Fibroblast of the aortic adventitia (primary cell): ENCODE measurements at regions not wholly inside any gene's neighbourhood (a gene's known extent, or its start where the extent isn't known, plus 50 kb on each side); places are given as distances from the start of the nearest gene placed in this dataset.

Source experiments
- DNase-seq: peaks from one replicate; pipeline ENCODE4 v3.0.0-alpha.2; 2010; ENCODE audit warnings: low read depth
- H3K4me3 ChIP-seq: 2 replicates; pipeline ENCODE4 v1.5.1; 2011; ENCODE audit warnings: low read depth, mild to moderate bottlenecking, control low read depth, low read length, moderate library complexity
- TF ChIP-seq, protein P1 (sequence below): IDR thresholded peaks from 2 replicates; pipeline ENCODE4 v1.5.1; 2011; ENCODE audit warnings: mild to moderate bottlenecking, low read length, control low read depth, inconsistent platforms; ENCODE audit not compliant: insufficient read depth

DNA sequence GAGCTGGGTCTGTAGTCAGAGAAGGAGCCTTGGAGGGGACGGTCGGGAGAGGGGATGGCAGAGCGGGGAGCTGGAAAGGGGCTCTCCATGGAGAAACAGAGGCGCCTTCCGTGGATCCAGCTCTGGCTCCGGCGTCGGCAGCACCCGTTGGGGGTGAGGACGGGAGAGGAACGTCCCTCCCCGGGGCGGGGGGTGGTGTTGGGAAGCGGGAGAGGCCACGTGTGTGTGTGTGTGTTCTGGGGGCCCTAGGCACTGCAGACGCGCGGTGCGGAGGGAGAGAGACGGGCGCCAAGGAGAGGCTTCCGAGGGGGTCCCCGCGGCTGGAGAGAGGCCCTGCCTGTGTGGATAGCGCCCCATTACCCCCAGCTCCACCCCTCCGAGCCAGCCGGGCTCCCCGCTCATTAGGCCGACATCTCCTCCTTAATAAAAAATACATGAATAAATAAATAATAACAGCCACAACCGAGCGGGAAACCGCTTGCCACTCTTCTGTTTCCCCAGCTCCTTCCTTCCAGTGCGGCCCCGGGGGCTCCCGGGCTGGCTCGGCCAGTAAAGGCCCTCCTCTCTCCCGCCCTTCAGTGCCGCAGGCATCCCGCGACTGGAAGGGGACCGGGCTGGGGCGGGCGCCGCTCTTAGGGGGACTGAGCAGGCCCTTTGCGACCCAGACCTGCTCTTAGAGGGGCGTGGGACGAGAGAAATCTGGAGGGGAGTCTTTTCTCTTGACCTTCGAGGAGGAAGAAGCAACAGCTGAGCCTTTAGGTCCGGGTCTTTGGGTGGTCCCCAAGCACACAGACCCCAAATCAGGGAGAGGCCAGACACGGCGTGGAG, 71.3 kb upstream of the ARAP3 start:
- H3K4me3 ChIP-seq = no peak overlapping the region
- DNase-seq = no peak
- TF ChIP-seq, protein P1, sequence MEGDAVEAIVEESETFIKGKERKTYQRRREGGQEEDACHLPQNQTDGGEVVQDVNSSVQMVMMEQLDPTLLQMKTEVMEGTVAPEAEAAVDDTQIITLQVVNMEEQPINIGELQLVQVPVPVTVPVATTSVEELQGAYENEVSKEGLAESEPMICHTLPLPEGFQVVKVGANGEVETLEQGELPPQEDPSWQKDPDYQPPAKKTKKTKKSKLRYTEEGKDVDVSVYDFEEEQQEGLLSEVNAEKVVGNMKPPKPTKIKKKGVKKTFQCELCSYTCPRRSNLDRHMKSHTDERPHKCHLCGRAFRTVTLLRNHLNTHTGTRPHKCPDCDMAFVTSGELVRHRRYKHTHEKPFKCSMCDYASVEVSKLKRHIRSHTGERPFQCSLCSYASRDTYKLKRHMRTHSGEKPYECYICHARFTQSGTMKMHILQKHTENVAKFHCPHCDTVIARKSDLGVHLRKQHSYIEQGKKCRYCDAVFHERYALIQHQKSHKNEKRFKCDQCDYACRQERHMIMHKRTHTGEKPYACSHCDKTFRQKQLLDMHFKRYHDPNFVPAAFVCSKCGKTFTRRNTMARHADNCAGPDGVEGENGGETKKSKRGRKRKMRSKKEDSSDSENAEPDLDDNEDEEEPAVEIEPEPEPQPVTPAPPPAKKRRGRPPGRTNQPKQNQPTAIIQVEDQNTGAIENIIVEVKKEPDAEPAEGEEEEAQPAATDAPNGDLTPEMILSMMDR = no peak

DNA sequence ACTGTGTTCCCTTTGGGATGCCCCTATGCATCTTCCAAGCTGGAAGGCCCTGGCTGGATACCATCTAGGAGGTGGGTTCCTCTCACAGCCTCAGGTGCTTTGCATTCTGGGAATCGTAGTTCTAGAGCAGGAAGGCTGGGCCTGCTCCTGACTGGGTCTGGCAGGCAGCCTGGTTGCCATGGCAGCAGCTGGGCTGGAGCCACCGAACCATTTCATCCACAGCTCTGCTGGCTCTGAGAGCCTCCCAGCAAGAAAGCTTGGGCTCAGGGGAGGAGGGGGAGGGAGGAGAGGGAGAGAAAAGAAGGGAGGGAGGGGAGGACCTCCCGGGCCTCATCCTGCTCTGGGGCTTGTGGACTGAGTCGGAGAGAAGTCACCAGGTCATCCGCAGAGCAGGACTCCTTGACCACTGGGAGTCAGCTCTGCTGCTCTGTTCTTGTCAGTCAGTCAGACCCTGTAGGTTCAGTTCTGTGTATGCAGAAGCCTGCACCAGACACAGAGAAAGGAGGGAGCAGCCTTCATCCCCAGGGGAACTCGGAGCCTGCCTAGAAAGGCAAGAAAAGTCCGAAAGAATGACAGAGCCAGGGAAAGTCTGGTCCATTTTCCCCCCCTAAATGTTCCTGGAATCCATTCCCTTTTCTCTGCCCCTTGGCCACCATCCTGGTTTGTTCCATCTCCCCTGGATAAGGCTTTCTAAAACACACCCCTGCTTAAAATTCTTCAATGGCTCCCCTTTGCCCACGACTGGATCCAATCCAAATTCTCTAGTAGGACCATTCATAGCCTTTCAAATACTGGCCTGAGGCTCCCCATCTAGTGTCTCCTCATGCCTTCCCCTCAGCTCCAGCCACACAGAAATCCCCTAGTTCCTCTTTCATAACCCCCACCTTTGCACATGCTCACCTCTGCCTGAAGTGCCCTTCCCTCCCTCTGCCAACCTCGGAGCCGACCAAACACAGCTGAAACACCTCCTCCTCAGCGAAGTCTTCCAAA, 65.4 kb upstream of the ARAP3 start:
- TF ChIP-seq, protein P1 = no peak
- peak; percentile 61 for DNase-seq
- no peak overlapping the region for H3K4me3 ChIP-seq

DNA sequence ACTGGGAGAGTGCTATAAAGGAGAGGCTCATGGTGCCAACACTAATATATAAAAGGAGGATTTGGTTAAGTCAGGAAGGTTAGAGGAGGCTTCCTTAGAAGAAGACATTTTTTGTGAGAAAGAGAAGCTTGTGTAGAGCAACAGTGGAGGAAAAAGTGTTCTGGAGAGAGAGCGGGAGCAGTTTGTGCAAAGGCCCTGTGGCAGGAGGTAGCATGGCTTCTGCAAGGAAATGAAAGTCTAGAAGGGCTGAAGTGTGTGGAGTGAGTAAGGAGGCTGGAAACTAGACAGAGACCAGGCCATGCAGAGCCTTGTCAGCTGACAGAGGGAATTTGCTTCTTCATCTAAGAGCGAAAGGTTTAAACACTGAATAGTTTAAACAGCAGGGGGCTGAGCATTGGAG, 64.4 kb upstream of the ARAP3 start:
- H3K4me3 ChIP-seq = no peak overlapping the region
- DNase-seq = no peak
- TF ChIP-seq, protein P1 = no peak

DNA sequence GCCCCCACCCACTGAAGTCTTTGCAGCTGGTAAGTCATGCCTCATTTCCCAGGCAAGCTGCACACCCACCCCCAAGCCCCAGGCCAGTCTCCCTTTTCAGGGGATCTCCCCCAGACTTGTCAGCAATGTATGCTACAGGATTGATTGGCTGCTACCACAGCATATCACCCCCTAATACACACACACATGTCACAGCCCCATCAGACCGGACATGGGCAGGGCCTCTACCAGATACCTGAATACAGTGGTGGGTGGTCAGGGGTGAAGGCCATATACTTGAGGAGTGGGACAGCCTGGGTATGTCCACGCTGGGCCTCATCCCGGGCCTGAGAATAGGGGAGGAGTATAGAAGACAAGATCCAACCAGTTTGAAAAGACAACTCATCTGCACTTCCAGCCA, 63.4 kb upstream of the ARAP3 start:
- TF ChIP-seq, protein P1 = no peak
- no peak overlapping the region for H3K4me3 ChIP-seq
- DNase-seq = no peak

DNA sequence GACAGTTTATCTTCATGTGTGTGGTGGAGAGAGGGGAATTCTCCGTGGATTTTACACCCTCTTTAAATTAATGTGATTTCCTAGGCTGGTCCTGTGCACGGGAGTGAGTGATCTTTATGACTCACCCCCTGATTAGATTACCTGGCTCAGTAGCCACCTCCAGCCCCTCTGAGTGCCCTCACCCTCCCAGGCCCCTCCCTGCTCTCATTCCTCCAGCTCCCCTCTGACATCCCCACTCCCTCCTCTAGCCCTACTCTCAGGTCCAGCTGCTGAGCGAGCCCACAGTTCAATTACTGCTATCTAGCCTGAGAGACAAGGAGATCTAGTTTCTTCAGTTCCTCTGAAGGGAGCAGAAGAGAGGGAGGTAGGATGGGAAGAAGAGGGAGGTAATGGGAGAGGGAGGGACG, 61.8 kb upstream of the ARAP3 start:
- no peak for DNase-seq
- H3K4me3 ChIP-seq = no peak overlapping the region
- TF ChIP-seq, protein P1 = no peak

DNA sequence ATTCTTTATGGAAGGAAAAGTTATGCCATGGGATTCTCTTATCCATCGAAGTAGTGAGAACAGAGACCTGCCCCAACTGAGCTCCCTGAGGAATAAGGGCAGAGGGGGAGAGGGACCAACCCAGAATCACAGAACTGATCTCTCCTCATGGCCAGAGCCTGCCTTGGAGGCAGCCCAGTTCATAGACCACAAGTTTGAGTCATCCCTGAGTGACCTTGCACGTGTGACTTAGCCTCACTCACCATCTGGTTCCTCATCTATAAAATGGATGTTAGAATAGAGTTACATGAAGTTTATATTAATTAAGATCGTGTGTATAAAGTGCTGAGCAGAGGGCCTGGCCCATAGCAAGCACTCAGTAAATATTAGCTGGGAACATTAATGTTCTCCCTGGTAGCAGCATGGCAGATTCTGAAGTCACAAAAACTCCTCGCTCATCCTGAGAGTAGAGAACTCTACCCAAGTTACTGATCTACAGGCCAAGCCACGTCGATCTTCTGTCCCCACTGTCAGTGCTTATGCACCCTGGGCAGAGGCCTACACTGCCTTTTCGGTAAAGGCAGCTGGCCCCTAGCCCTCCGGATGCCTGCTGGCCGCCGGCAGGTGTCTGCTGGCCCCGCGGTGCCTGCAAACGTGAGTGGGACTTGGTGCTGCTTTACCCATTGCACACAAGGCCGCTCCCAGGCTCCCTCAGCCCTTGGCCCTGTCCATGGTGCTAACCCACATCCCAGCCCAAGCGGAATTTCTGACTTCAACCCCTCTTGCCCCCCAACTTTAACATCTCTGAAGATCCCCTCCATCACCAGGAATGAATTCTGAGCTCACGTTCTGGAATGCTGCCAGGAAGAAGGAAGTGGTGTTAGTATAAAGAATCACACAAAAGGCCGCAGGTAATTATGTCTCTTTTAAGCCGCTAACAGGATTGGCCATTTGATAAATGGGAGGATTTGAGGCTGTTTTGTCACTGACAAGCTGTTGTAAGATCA, 61.1 kb upstream of the ARAP3 start:
- DNase-seq = peak; percentile 44
- H3K4me3 ChIP-seq = no peak overlapping the region
- TF ChIP-seq, protein P1 = no peak
